Stimulated activated CD8-positive, alpha-beta memory T cell treated with anti-CD3 and anti-CD28 coated beads, Interleukin-12 subunit alpha, Interleukin-12 subunit beta, amount 100 ng/mL, for 1 hour (primary cell): ENCODE measurements at regions not wholly inside any gene's neighbourhood (a gene's known extent, or its start where the extent isn't known, plus 50 kb on each side); places are given as distances from the start of the nearest gene placed in this dataset.

Experiments used
- DNase-seq: peaks from one replicate; pipeline ENCODE4 v3.0.0-alpha.2; 2020; ENCODE audit warnings: low read depth

DNA sequence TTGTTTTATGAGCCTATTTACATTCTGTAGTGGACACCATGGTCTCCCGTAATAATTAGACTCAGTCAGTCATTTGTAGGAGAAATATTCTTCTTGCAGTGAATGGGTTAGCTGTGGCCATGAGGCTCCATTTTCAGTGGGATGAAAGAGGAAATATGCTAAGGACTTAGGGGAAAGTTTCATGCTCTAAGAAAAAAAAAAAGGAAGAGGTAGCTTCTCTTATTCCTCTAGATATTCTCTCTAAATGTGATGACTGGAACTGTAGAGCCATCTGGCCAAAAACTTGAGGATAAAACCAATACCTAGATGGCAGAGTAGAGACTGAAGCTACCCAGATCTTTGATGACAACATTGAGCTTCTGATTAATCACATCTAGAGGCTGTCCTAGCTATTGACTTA lies 75.8 kb upstream of the SESN3 start:
- no peak for DNase-seq

DNA sequence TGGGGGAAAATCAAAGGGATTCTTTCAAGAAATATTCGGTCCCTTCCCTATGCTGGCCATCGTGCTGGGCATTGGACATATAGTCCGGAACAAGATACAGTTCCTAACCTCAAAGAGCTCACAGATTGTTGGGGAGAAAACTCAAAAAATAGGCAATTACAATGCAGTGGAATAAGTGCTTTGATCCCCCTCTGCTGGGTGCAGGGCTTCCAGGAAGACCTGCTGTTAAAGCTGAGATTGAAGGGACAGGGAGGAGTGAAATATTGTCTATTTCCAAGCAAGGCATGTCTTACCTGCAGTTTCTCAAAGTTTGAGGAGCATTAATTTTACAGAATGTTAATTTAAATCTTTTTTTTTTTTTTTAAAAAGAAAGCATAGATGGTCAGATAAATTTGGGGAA lies 75.1 kb upstream of the SESN3 start:
- DNase-seq = no peak

- DNase-seq = no peak
These were observed 74.7 kb upstream of the SESN3 start for GRCh38 chr11:95305705-95306104.

- no peak for DNase-seq
These were observed 73.8 kb upstream of the SESN3 start for GRCh38 chr11:95304777-95305176.

DNA sequence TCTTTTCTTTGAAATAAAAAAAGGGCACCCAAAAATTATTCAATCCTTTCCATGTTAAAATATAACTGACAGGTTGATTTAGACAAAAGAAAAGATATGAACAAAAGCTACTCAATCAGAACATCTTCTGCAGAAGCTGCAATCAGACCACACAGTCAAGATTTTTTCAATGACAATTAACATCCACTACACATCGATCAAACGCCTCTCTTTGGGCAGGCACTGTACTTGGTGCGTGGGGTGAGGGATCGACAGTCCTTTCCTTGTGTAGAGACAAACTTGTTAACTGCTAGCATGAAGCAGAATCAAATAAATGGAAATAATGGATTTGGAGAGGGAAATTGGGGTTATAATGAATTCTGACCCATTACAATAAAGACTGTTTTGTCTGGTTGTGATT lies 71.2 kb upstream of the SESN3 start:
- no peak for DNase-seq

DNA sequence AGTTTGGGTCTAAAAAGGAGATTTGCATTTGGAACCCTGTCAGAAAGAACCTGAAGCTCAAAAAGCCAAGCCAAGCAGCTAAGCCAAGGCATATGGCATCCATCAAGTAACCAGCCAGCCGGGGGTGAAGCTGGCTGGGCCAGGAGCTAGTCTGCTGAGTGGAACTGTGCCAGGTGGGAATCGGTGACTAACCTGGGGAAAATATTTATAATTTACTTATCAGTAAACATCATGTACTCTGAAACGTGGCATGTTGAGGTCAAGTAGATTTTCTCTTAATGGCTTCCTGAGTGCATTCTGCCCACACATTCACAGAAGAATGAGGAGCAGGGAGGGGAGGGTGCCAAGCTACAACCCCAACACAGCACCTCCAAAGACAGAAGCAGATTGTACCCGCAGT lies 70.5 kb upstream of the SESN3 start:
- no peak for DNase-seq

DNA sequence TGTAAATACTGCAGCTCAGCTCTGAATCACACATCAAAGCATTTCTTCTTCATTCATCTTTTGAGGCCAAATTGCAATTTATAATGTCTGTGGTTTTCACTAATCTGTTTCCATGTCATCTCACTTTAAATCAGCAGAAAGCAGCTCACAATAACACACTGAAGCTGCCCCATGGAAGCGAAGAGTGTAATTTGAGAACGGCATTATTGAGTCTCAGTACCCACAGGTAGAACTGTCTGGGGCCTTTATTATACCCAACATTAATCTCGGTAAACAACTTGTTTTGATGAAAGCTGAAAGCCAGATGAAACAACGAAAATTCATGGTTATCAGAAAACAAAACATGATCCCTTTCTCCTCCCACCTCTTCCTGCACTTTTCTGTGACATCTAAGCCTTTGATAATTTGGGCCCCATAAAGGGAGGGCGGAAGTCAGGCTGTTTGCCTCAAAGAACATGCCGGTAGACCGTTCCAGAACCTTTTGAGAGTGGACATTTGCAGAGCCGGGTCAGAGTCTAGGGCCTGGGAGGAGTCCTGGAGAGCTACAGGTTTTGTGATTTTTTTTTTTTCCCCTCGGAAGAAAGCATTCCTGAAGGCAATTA lies 68.2 kb upstream of the SESN3 start:
- no peak for DNase-seq

DNA sequence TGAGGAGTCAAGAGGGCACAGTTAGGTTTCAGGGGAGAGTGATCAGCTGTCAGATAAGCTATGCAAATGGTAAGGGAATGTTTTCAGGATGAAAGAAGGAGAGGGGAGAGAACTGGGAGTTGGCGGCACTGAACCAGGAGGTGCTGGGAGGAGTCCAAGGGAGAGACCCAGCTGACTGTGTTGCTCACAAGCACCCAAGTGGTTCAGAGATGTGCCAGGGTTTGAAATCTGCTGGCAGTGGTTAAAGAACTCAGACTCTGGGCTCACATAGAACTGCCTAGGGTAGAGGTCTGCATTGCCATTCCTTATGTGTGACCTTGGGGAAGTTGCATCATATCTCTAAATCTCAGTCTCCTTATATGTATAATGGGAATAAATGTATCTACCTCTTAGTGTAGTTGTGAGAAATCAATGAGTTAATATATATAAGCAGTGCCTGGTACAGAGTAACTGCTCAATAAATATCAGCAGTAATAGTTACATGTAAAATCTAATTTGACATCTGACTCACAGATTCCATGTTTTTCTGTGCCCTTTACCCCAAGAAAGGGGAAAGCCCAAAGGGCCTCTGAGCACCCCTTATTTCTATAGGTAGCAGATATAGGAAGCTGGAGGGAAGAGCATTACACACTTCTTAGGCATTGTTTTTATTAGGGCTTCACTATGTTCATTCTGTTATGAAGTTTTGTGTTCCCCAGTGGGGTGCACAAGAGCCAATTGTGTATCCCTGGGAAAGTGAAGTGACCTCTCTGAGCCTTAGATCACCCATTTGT lies 66.9 kb upstream of the SESN3 start:
- DNase-seq = no peak

DNA sequence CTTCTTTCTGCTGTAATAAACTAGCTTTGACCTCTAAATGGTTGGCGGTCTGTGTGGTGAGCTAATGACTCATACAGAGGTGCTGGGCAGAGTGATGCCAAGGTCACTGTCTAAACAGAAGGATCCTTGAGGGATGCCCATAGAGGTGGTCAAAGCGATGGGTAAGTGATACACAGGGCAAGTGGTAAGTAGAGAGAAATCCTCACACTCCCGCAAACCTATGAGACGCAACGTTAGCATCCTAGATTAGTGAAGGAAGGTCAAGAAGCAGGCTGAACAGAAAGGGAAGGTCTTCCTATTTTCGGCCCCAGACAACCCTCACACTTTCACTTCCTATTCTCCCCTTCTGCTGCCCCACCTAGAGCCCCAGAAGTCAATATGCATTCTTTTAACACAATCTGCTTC lies 65.6 kb upstream of the SESN3 start:
- DNase-seq = no peak

DNA sequence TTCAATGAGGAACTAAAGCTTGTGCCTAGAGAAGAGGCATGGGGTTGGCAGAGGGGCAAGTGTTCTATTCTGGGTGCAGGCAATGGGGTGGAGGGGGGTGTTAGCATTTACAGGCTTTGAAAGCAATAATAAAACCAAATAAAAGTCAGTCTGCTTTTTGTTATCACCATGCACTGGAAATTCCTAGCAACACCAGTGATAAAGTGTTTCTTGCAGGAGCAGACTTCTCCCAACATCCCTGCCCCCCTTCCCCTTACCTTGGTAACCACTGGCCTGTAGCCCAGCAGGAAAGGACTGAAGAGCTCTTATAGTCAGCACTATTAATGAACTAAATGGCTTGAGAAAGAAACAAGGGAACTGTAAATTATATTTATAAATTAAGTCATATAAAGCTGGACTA lies 65.2 kb upstream of the SESN3 start:
- DNase-seq = no peak

- DNase-seq = no peak
These were observed 64.6 kb upstream of the SESN3 start for GRCh38 chr11:95295382-95296149.

- no peak for DNase-seq
These were observed 63.7 kb upstream of the SESN3 start for GRCh38 chr11:95294701-95295100.

- no peak for DNase-seq
These were observed 62.1 kb upstream of the SESN3 start for GRCh38 chr11:95293116-95293515.

DNA sequence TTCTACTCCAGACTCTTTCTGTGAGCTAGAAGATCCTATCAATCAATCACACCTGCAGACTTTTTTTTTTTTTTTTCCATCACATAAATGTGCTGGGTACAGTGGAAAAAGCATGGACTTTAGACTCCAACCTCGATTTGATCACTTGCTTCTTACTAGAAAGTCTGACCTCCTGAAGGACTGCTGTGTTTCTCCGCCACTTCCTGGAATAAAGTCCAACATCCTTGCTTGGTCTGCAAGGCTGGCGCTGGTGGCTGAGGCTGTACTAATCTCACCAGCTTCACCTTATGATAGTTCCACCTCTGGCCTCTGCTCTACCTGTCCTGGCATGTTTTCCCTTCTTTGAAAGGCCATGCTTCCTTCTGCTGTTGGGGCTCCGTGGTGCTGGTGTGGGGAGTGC lies 60.9 kb upstream of the SESN3 start:
- DNase-seq = no peak

GRCh38 chr11:95289378-95290101 lies 58.5 kb upstream of the SESN3 start:
- DNase-seq = no peak

DNA sequence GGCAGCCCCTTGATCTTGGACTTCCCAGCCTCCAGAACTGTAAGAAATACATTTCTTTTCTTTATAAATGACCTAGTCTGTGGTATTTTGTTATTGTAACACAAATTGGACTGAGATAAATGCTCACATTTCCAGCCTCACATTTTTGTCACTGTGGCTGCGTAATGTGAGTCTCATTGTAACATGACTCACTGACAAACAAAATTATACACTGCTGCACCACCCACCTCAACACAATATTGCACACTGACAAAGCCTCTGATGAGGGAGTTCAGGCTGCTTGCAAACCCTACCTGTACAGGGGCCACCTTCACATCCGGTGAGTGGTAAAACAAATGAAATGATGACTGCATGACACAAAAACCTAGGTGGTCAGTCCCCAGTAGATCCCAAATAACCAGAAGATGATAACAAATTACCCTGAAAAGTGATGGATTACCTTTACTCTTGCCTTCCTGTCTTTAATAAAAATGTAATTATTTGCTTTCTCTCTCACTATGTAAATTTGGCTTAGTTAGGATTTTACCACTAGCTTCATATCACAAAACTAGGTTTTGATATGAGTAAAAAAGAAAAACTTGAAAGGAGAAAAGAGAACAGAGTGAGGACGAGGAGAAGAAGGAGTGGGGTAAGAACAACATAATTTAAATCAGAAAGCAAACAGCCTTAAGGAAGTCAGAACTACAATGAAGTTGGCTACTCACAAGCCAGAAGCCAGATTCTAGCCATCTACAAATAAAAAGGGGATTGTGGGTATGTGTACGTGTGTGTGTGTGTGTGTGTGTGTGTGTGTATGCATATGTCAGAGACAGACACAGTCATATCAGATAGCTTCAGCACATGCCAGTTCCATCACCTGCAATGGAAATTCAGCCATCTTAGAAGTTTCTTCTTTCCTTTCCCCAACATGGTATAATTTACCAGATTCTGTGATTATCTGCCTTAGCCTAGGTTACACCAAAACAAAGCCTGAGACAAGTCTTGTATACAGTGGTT lies 53.4 kb upstream of the SESN3 start:
- DNase-seq = no peak

GRCh38 chr11:95283650-95284049 lies 52.6 kb upstream of the SESN3 start:
- no peak for DNase-seq

DNA sequence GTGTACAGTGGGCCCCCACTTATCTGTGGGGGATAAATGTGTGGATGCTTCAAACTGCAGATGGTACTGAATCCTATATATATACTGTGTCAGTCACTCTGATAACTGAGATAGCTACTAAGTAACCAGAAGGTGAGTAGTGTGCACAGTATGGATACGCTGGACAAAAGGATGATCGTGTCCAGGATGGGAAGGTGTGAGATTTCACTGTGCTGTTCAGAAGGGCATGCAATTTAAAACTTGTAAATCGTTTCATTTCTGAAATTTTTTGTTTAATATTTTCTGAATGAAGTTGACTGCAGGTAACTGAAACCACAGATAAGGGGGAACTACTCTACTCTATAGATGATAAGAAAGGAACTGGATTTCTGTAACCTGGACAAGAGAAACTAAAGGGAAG lies 52.1 kb upstream of the SESN3 start:
- no peak for DNase-seq

- no peak for DNase-seq
These were observed 51.3 kb upstream of the SESN3 start for GRCh38 chr11:95282291-95282751.
